GM23338 (cell line): ENCODE measurements at regions not wholly inside any gene's neighbourhood (a gene's known extent, or its start where the extent isn't known, plus 50 kb on each side); places are given as distances from the start of the nearest gene placed in this dataset.

ENCODE experiments used
- ATAC-seq: fragments of 200-7000 bp; cut with Tn5 transposase; 3 replicates; pipeline ENCODE4 v1.9.1; 2020
- DNase-seq: peaks from one replicate; pipeline ENCODE4 v3.0.0-alpha.2; 2015; ENCODE audit warnings: low spot score
- H2AFZ ChIP-seq: fragments of 200-600 bp; sonication (generic); 2 replicates; pipeline ENCODE4 v1.8.0; 2016; ENCODE audit warnings: antibody characterized with exemption, mild to moderate bottlenecking, moderate library complexity
- H3F3A ChIP-seq: fragments of 200-600 bp; sonication (generic); replicated peaks from 2 replicates; pipeline ENCODE4 v1.8.0; 2017; ENCODE audit warnings: antibody characterized with exemption, mixed run types, low read depth
- H3K27ac ChIP-seq: fragments of 200-600 bp; sonication (generic); 2 replicates; pipeline ENCODE4 v1.6.1; 2016; ENCODE audit warnings: low read depth
- H3K27me3 ChIP-seq: fragments of 200-600 bp; sonication (generic); 2 replicates; pipeline ENCODE4 v1.8.0; 2016; ENCODE audit warnings: mild to moderate bottlenecking, mixed run types, moderate library complexity; ENCODE audit not compliant: insufficient read depth
- H3K36me3 ChIP-seq: fragments of 200-600 bp; sonication (generic); 2 replicates; pipeline ENCODE4 v1.8.0; 2016; ENCODE audit warnings: mild to moderate bottlenecking; ENCODE audit not compliant: insufficient read depth
- H3K4me1 ChIP-seq: fragments of 200-600 bp; sonication (generic); 2 replicates; pipeline ENCODE4 v1.8.0; 2016; ENCODE audit warnings: mild to moderate bottlenecking, moderate library complexity; ENCODE audit not compliant: insufficient read depth
- H3K4me2 ChIP-seq: fragments of 200-600 bp; sonication (generic); 2 replicates; pipeline ENCODE4 v1.7.1; 2017; ENCODE audit warnings: mixed run types
- H3K4me3 ChIP-seq: fragments of 200-600 bp; sonication (generic); 2 replicates; pipeline ENCODE4 v1.6.1; 2016; ENCODE audit warnings: mixed run types
- H3K79me2 ChIP-seq: fragments of 200-600 bp; sonication (generic); replicated peaks from 2 replicates; pipeline ENCODE4 v1.8.0; 2017; ENCODE audit warnings: mild to moderate bottlenecking; ENCODE audit not compliant: insufficient read depth
- H3K9me2 ChIP-seq: fragments of 200-600 bp; sonication (generic); 2 replicates; pipeline ENCODE4 v1.8.0; 2017; ENCODE audit not compliant: insufficient read depth
- H4K20me1 ChIP-seq: fragments of 200-600 bp; sonication (generic); replicated peaks from 2 replicates; pipeline ENCODE4 v1.8.0; 2017; ENCODE audit warnings: mild to moderate bottlenecking; ENCODE audit not compliant: insufficient read depth
- H3K27ac Mint-ChIP-seq: 2 replicates; pipeline ENCODE4 v1.8.0; 2020; ENCODE audit warnings: inconsistent platforms, mild to moderate bottlenecking, moderate library complexity, mixed read lengths
- H3K27me3 Mint-ChIP-seq: 3 replicates; pipeline ENCODE4 v1.8.0; 2022; ENCODE audit warnings: low read depth, mild to moderate bottlenecking, moderate library complexity, mixed read lengths, inconsistent platforms; ENCODE audit not compliant: insufficient read depth, poor library complexity
- H3K36me3 Mint-ChIP-seq: 3 replicates; pipeline ENCODE4 v1.8.0; 2021; ENCODE audit warnings: low read depth, mild to moderate bottlenecking, inconsistent platforms, moderate library complexity, mixed read lengths
- H3K4me1 Mint-ChIP-seq: 3 replicates; pipeline ENCODE4 v1.8.0; 2020; ENCODE audit warnings: mild to moderate bottlenecking, inconsistent platforms, mixed read lengths
- H3K4me3 Mint-ChIP-seq: 3 replicates; pipeline ENCODE4 v1.8.0; 2021; ENCODE audit warnings: moderate library complexity, mild to moderate bottlenecking, inconsistent platforms, mixed read lengths
- H3K9me3 Mint-ChIP-seq: 3 replicates; pipeline ENCODE4 v1.8.0; 2020; ENCODE audit warnings: moderate library complexity, mild to moderate bottlenecking, inconsistent platforms, mixed read lengths
- CTCF ChIP-seq, 2 experiments: fragments of 200-600 bp in 1 of 2; sonication (generic) in 1 of 2; conservative IDR thresholded peaks; 2 replicates each; pipeline versions ENCODE4 v1.5.1 to v1.6.1; 2016 to 2017; ENCODE audit warnings: antibody characterized with exemption in 2 of 2, low read depth in 2 of 2, mild to moderate bottlenecking in 2 of 2, moderate library complexity in 1 of 2
- EZH2phosphoT487 ChIP-seq: fragments of 200-600 bp; sonication (generic); IDR thresholded peaks from one replicate; pipeline ENCODE4 v1.8.1; 2018; ENCODE audit warnings: antibody characterized with exemption; ENCODE audit not compliant: unreplicated experiment
- NANOG ChIP-seq: IDR thresholded peaks from 2 replicates; pipeline ENCODE4 v1.6.1; 2016; ENCODE audit warnings: antibody characterized with exemption, borderline replicate concordance
- ZNF462 ChIP-seq: fragments of 250-450 bp; sonication (Bioruptor Pico); IDR thresholded peaks from 2 replicates; pipeline ENCODE4 v1.5.0; 2020; ENCODE audit warnings: mild to moderate bottlenecking, moderate library complexity

- no peak for TF ChIP-seq ZNF462 (CRISPR knock-in tag)
Observed at GRCh38 chr21:32824950-32825349, 53.4 kb upstream of the PAXBP1 start (continued).

GRCh38 chr21:32826329-32827167 is 55.0 kb upstream of the PAXBP1 start:
- no peak overlapping the region for H3K27ac ChIP-seq
- H3F3A ChIP-seq, result no peaks in the 10 kb centered on the region
- H3K4me3 Mint-ChIP-seq, result no peak overlapping the region
- no peak overlapping the region for H3K4me2 ChIP-seq
- H3K9me2 ChIP-seq, result no peaks in the 10 kb centered on the region
- H3K27me3 ChIP-seq, result no peaks in the 10 kb centered on the region
- no peak overlapping the region for H3K4me3 ChIP-seq
- H3K36me3 ChIP-seq, result no peaks in the 10 kb centered on the region
- TF ChIP-seq EZH2phosphoT487, result no peak
- TF ChIP-seq CTCF (conservative IDR thresholded peaks at IDR 0.05; ENCODE audit: low read depth in 2 of 2), result peak; percentile 69 to 85
- TF ChIP-seq NANOG, result no peak
- H3K9me3 Mint-ChIP-seq, result peaks cover 2% of the 10 kb centered on the region; the same call in 2 of the 3 replicates
- H3K27me3 Mint-ChIP-seq, result no peaks in the 10 kb centered on the region
- H2AFZ ChIP-seq, result peak overlapping the region; percentile 40; the same call in 1 of the 2 replicates
- no peaks in the 10 kb centered on the region for H4K20me1 ChIP-seq
- H3K4me1 ChIP-seq, result no peaks in the 10 kb centered on the region
- ATAC-seq (peak; percentile 99), DNase-seq (peak; percentile 81)
- H3K27ac Mint-ChIP-seq, result no peak overlapping the region
- H3K79me2 ChIP-seq, result no peaks in the 10 kb centered on the region
- H3K36me3 Mint-ChIP-seq, result no peaks in the 10 kb centered on the region; the same call in 2 of the 3 replicates
- peaks cover 2% of the 10 kb centered on the region; the same call in 1 of the 3 replicates for H3K4me1 Mint-ChIP-seq
